ENCODE measurements at regions not wholly inside any gene's neighbourhood (a gene's known extent, or its start where the extent isn't known, plus 50 kb on each side); places are given as distances from the start of the nearest gene placed in this dataset.

- ATAC-seq (no peak), DNase-seq (no peak)
- intact Hi-C loops (cut with DNase I) = no loop called here
These were observed 516.1 kb upstream of the CDH10 start for GRCh38 chr5:25160891-25161290.

GRCh38 chr5:25150819-25151218, 506.0 kb upstream of the CDH10 start:
- Histone ChIP-seq H3K36me3 (no peaks in the 10 kb centered on the region), H3K9me3 (no peaks in the 10 kb centered on the region), H3K27me3 (no peaks in the 10 kb centered on the region), H3K27ac (no peak overlapping the region), H3K4me1 (no peaks in the 10 kb centered on the region), H3K4me3 (no peak overlapping the region)
- ATAC-seq (no peak), DNase-seq (no peak)
- TF ChIP-seq CTCF (IDR thresholded peaks at IDR 0.05) = no peak
- intact Hi-C loops (cut with DNase I) = no loop called here

More at GRCh38 chr5:25160891-25161290, 516.1 kb upstream of the CDH10 start:
- Histone ChIP-seq H3K4me3 (no peak overlapping the region), H3K4me1 (no peaks in the 10 kb centered on the region), H3K27ac (no peak overlapping the region), H3K36me3 (no peaks in the 10 kb centered on the region), H3K9me3 (no peaks in the 10 kb centered on the region), H3K27me3 (no peaks in the 10 kb centered on the region)
- TF ChIP-seq CTCF (IDR thresholded peaks at IDR 0.05) = no peak

GRCh38 chr5:25128606-25129005, 483.8 kb upstream of the CDH10 start:
- no peak for TF ChIP-seq CTCF (IDR thresholded peaks at IDR 0.05)
- Histone ChIP-seq H3K9me3 (no peaks in the 10 kb centered on the region), H3K4me3 (no peak overlapping the region), H3K36me3 (no peaks in the 10 kb centered on the region), H3K27ac (no peak overlapping the region), H3K27me3 (no peaks in the 10 kb centered on the region), H3K4me1 (no peaks in the 10 kb centered on the region)
- DNase-seq = no peak
- ATAC-seq = no peak
- intact Hi-C loops (cut with DNase I) = no loop called here

GRCh38 chr5:25119650-25120049, 474.9 kb upstream of the CDH10 start:
- intact Hi-C loops (cut with DNase I) = no loop called here
- ATAC-seq = peak; percentile 39
- DNase-seq = no peak

GRCh38 chr5:25107853-25108252, 463.1 kb upstream of the CDH10 start:
- H3K27ac ChIP-seq = no peak overlapping the region
- no peaks in the 10 kb centered on the region for H3K4me1 ChIP-seq
- no peak overlapping the region for H3K4me3 ChIP-seq
- no peaks in the 10 kb centered on the region for H3K27me3 ChIP-seq
- intact Hi-C loops (cut with DNase I) = no loop called here
- DNase-seq (no peak), ATAC-seq (no peak)
- H3K9me3 ChIP-seq = no peaks in the 10 kb centered on the region
- TF ChIP-seq CTCF (IDR thresholded peaks at IDR 0.05) = no peak
- no peaks in the 10 kb centered on the region for H3K36me3 ChIP-seq

More at GRCh38 chr5:25119650-25120049, 474.9 kb upstream of the CDH10 start:
- Histone ChIP-seq H3K9me3 (no peaks in the 10 kb centered on the region), H3K27ac (no peak overlapping the region), H3K4me1 (no peaks in the 10 kb centered on the region), H3K4me3 (no peak overlapping the region), H3K27me3 (no peaks in the 10 kb centered on the region), H3K36me3 (no peaks in the 10 kb centered on the region)
- peak; percentile 41 for TF ChIP-seq CTCF (IDR thresholded peaks at IDR 0.05)

- DNase-seq (no peak), ATAC-seq (no peak)
- Histone ChIP-seq H3K36me3 (no peaks in the 10 kb centered on the region), H3K4me3 (no peak overlapping the region), H3K4me1 (no peaks in the 10 kb centered on the region), H3K27me3 (no peaks in the 10 kb centered on the region), H3K27ac (no peak overlapping the region), H3K9me3 (no peaks in the 10 kb centered on the region)
- intact Hi-C loops (cut with DNase I) = no loop called here
- no peak for TF ChIP-seq CTCF (IDR thresholded peaks at IDR 0.05)
These were observed 454.8 kb upstream of the CDH10 start for GRCh38 chr5:25099538-25099937.

Measured in upper lobe of right lung (tissue), 1 donor.